HEK293T (cell line): ENCODE measurements at regions not wholly inside any gene's neighbourhood (a gene's known extent, or its start where the extent isn't known, plus 50 kb on each side); places are given as distances from the start of the nearest gene placed in this dataset.

Source experiments
- ARNT ChIP-seq: fragments of 450-650 bp; IDR thresholded peaks from 2 replicates; pipeline ENCODE4 v1.6.1; 2017; ENCODE audit warnings: mild to moderate bottlenecking
- BHLHE40 ChIP-seq: fragments of 450-650 bp; IDR thresholded peaks from 2 replicates; pipeline ENCODE4 v1.6.1; 2016; ENCODE audit warnings: mild to moderate bottlenecking, moderate library complexity, borderline replicate concordance
- ELF4 ChIP-seq: fragments of 450-650 bp; IDR thresholded peaks from 2 replicates; pipeline ENCODE4 v1.6.1; 2017; ENCODE audit warnings: antibody characterized with exemption
- FOXA1 ChIP-seq: fragments of 450-650 bp; IDR thresholded peaks from 2 replicates; pipeline ENCODE4 v1.6.1; 2016; ENCODE audit warnings: mild to moderate bottlenecking
- FOXK2 ChIP-seq: fragments of 450-650 bp; IDR thresholded peaks from 2 replicates; pipeline ENCODE4 v1.6.1; 2016; ENCODE audit warnings: mild to moderate bottlenecking
- FOXM1 ChIP-seq: fragments of 450-650 bp; IDR thresholded peaks from 2 replicates; pipeline ENCODE4 v1.6.1; 2017; ENCODE audit warnings: mild to moderate bottlenecking, borderline replicate concordance
- PKNOX1 ChIP-seq: fragments of 450-650 bp; IDR thresholded peaks from 2 replicates; pipeline ENCODE4 v1.6.1; 2016
- SP1 ChIP-seq: fragments of 450-650 bp; IDR thresholded peaks from 2 replicates; pipeline ENCODE4 v1.6.1; 2017
- SUZ12 ChIP-seq: fragments of 450-650 bp; IDR thresholded peaks from 2 replicates; pipeline ENCODE4 v1.6.1; 2016; ENCODE audit warnings: mild to moderate bottlenecking
- TARDBP ChIP-seq: fragments of 450-650 bp; IDR thresholded peaks from 2 replicates; pipeline ENCODE4 v1.6.1; 2016

GRCh38 chr12:113663396-113663795, 191.7 kb upstream of the LHX5 start:
- TF ChIP-seq FOXA1 (no peak), FOXK2 (no peak), SUZ12 (no peak), ELF4 (no peak), SP1 (no peak), TARDBP (no peak), FOXM1 (no peak), BHLHE40 (no peak), PKNOX1 (no peak), ARNT (no peak)
